ENCODE measurements at regions not wholly inside any gene's neighbourhood (a gene's known extent, or its start where the extent isn't known, plus 50 kb on each side); places are given as distances from the start of the nearest gene placed in this dataset.

DNA sequence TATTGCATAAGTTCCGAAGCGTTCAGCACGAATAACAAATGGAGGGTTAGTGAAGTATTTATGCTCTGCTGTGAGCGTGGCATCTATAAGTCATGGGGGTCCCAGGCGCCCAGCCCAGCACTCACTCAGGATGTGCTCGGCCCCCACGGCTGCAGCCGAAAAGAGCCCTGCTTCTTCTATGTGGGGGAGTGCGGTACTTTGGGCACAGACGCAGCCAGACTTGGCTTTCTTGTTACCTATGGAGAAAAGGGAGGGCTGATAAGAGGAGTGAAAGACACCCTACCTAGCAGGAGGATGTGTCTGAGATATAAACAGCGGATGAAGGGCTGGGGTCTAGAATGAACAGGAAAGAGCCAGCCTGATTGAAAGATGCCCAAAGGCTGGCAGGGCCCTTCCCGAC lies 51.4 kb downstream of the MRPL36 start:
- no peak for DNase-seq

DNA sequence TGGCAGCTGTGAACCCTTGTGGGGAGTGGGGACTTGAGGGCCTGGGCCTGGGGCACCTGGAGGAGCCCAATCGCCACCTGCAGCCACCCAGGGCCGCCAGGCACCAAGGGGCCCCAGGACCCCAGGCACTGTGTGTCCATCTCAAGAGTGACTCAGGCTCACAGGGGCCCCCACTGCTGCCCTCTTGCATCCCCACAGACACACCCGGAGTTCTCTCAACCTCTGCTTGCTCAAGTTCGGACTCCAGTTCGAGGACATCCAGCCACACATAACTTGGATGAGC lies 51.9 kb downstream of the MRPL36 start:
- no peak for DNase-seq

DNA sequence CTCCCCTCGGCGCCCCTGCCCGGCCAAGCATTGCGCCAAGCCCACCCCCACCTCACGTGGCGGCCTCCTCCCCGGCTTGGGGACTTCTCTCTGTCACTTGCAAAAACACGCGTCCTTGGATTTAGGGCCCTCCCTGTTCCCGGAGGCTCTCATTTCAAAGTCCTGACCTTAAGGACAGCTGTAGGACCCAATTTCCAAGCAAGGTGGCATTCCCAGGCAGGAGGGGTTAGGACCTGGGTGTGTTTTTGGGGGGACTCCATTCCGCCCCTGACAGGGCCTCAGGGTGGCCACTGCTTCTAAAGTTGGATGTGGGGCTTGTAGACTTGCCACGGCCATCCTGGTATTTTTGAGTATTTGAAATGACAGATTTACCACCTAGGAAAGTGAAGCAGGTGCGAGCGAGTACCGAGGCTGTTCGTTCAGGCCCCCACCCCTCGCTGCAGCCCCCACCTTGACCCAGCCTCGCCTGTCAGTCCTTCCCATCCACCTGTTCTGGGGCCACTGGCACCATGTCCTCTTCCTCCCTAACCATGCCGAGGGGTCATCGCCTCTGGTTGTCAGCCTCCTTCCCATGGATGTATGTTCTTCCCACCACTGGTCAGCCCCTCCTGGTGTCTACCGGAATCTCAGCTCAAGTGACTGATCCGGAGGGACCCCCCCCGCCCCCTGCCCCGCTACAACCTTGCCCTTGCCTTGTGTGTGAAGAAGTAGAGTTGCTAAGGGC lies 52.4 kb downstream of the MRPL36 start:
- DNase-seq: no peak

DNA sequence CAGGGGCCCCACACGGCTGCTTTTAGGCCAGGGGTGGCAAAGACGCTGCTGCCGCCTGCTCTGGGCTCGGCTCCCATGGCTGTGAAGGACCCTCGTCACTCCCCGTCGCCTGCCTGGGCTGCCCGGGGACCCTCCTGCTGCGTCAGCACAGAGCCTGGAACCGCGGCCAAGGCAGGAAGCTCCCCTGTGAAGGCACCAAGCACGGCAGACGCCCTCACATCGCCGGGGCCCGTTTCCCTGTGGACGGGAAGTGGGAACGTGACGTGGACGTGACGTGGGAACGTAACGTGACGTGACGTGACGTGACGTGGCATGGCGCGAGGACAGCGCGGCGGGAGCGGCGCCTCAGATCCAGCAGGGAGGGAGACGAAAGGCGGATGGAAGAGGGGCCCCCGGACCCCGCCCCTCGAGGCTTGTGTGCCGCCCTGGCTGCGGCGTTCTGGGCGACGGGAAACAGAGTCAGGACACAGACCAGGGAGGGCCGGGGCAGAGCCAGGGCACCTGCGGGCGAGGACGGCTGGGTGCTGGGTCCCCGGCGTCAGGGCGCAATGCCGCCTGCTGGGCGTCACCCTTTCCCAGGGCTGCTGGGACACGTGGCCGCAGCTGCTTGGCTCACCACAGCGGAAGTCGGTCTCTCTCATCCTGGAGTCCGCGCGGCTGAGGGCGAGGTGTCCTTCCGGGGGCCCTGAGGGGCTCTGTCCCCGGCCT lies 53.1 kb downstream of the MRPL36 start:
- no peak for DNase-seq

DNA sequence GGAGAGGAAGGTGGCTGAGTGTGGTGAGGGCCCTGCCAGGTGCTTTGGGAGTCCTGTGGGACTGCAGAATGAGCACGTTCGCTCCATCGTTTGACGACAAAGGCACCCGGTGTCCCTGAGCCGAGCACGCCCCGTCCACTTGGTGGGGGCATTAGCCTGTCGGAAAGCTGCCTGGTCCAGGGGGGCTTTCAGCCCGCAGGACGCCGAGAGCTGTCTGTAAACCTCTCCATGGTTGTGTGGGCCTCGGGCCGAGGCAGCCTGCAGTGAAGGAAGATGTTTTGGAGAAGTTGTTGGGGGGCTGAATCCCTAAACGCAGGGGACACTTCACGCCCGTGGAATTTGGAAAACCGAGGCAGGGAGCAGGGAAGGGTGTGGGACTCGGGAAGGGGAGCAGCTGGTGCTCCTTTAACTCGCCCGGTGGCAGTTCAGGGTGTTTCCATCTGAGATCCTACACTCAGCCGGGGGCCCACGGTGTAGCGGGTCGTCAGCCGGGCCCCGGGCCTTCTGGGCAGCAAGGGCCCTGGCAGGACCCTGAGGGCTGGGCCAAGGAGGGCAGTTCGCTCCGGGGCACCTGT lies 53.8 kb downstream of the MRPL36 start:
- no peak for DNase-seq

DNA sequence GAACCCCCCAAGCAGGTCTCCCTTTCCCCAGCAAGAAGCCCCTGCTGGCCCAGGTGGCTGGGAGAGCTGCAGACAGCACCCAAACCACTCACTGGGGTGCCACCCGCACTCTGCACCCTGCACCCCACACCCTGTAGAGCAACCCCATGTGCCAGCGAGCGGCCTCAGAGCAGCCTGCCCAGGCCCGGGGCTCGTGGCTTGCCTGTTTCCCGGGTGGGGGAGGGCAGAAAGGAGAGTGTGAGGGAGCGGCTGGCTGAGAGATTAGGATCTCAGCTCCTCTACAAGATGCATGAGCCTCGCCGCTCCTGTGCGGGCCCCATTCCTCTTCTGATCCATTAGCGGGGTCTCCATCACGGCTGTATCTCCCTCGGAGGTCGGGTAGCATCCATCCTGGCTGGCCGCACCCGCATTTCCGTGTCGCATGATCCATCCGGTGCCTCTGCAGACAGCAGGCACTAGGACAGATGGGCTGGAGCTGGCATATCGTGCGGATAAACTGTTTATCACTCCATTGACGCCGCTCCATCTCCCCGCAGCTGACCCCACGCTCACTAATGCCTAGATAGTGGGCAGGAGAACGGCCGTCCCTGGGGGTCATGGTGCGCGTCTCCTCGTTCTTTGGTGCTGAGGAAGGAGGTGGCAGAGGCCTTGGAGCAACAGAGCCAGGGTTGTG lies 54.4 kb downstream of the MRPL36 start:
- DNase-seq: no peak

DNA sequence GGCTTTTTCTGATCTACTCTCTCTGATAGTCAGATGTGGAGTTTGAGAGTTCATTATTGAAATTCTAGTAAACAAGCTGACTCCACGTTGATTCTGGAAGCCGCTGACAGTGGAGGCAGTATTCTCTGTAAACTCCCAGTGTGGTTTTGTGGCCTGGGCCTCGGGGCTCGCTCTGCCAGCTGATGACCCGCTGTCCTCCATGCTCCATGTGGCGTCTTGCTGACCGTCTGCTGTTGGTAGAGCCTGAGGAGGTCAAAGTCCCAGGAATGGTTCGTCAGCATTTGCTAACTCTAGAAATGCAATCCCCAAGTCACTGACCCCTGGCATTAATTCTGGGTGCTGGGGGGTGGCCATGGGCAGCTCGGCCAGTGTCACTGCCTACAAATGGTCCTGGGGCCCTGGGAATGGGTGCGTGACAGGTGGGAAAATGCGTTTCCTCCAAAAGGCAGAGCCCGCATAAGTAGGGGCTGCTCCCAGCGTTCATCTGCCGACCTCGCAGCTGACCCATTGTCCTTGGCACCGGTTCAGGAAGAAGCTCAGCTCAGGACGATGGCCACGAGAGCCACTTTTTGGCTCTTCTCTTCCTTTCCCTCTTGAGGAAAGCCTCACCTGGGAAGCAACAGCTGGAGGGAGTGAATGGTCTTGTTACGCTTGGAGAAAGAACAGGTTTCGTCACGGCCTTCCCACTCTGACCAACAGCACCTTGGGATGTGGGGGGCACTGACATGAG lies 55.1 kb downstream of the MRPL36 start:
- no peak for DNase-seq

DNA sequence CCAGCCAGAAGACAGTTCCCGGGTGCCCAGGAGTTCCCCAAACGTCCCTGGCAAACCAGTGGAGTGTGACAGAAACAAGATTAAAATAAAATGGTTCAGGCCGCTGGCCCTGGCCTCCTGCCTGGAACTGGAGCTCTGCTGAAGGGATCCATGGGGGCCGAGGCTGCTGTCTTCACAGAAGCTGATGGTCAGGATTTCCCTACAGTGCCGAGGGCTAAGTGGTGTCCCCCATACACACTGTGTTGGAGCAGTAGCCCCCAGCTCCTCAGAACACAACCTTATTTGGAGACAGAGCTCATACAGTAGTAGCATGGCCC lies 55.9 kb downstream of the MRPL36 start:
- no peak for DNase-seq

DNA sequence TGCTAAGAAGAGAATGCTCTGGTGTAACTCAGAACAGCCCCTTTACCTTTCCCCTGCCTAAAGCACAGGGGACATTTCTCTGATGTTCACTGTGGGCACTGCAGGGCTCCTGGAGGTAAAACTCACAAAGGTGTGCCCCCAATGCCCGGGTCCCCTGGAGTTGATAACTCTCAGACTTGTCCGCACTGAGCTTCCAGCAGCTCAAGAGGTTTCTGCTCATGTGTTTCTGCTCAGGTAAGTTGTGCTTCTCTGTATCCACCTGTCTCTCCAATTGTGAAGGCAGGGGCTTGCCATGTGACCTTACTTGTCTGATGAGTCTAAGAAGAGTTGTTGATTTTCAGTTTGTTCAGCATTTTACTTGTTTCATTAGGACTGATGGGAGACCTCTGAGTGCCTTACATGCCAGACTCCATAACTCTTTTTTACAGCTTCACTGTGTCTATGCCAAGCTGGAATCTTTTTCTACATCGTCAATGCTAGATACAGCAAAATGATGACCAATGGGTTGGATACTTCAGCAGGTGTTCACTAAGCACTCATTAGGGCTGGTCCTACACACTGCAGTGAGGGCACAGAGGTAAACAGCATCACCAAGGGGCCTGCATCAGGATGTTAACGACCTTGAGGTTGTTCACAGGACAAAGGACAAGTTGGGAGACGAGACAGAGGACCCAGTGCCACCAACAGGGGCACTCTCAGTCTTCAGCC lies 56.4 kb downstream of the MRPL36 start:
- DNase-seq: no peak

DNA sequence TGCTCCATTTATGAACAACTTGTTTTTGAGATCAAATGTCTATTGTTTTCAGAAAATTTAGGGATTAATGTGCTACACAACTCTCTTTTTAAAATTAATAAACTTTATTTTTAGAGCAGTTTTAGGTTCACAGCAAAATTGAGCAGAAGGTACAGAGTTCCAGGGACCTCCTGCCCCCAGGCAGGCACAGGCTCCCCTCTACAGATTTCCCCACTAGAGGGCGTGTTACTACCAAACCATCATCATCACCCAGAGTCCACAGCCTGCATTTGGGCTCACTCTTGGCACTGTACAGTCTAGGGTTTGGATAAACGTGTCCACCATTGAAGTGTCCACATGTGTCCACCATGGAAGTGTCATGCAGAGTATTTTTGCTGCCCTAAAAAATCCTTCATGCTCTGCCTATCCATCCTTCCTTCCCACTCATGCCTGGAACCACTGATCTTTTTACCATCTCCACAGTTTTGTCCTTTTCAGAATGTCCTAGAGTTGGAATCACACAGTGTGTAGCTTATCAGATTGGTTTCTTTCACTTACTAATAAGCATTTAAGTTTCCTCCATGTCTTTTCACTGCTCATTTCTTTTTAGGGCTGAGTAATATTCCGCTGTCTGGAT lies 61.7 kb downstream of the MRPL36 start:
- no peak for DNase-seq

DNA sequence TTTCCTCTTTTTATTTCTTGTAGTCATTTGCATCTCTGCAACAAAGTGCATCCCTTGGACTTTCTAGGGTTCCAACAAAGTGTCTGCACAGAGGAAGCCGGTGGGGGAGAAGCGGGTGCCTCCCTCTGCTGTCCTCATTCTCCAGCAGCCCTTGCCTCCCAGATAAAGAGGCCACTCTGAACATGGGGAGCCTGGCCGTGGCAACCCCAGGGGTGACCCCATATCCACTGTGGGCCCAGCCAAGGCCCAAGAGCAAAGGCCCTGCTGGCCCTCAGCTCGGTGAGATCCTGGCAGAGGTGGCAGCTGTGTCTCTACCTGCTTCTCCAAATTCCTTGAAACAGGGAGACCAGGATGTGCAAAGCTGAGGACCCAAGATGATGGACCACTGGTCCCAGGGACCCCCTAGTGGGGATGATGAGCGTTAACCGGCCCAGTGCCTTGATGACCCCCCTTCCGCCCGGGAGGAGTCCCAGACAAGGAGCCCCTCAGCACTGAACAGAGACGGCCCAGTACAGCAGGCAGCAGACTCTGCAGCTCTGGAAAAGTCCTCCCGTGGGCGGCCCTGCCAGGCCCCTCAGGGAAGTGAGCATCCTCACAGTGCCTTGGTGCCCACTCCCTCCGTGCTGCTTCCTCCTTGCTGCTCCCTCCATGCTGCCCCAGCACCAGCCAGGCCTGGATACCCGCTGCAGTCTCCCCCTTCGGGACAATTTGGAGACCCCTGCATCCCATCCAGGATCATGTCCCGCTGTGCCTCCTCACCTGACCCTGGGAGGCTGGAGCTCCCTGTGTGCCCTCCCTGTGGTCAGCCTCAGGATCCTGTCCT lies 62.5 kb downstream of the MRPL36 start:
- no peak for DNase-seq

DNA sequence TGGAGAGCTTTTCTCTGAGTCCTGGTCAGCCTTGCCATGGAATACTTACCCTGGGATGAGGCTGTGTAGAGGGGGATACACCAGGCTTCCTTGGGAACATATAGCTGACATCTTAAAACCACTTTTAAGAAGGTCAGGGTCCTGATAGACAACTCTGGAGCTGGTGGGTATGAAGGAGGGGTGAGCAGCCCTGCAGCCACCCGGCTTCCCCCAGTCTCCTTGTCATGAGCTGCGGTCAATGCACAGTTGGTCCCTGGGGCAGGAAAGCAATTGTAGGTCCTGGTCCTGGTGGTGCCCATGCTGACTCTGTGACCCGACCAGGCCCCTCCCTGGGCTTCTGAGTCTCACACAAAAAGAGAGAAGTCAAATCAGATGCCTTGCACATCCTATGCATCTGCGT lies 63.6 kb downstream of the MRPL36 start:
- no peak for DNase-seq

DNA sequence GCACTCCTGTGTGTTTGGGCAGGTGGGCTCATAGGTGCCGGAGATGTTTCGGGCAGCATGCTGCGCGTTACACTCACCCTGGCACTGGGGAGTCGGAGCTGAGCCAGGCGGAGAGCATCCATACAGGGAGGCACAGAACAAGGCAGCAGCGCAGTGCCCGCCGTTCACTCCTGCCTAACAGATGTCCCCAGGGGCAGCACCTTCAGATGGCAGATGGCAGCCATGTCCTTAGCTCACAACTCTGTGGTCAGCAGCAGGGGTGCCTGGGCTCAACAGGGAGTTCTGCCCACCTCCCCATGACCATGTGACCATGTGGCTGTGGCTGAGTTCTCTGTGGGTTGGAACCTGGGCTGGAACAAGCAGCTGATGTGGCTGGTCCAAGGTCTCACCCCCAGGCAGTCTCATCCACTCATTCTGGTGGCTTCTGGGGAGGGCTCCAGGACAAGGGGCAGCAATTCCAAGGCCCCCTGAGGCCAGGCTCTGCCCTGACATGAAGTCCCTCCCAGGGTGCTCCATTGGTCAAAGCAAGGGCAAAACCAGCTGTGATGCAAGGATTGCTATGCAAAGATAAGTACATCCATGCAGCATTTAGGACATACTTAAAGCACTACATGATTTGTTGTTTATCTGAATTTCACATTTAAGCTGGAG lies 64.2 kb downstream of the MRPL36 start:
- no peak for DNase-seq

DNA sequence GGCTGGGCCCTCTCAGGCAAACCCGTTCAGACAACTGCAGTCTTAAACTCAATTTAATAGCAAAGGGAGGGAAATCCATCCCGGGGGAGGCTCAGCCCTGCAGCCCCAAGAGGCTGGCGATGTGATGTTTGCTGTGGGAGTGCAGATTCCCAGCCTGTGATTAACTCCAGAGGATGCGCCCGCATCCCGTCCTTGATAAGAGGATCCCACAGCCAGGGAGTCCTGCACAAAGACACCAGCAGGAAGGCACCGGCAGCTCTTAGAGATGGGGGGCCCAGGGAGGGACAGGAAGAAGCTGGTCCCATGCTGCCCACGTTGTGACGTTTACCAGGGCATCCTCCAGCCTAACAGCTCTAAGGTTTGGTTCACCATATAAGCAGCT lies 64.7 kb downstream of the MRPL36 start:
- no peak for DNase-seq

DNA sequence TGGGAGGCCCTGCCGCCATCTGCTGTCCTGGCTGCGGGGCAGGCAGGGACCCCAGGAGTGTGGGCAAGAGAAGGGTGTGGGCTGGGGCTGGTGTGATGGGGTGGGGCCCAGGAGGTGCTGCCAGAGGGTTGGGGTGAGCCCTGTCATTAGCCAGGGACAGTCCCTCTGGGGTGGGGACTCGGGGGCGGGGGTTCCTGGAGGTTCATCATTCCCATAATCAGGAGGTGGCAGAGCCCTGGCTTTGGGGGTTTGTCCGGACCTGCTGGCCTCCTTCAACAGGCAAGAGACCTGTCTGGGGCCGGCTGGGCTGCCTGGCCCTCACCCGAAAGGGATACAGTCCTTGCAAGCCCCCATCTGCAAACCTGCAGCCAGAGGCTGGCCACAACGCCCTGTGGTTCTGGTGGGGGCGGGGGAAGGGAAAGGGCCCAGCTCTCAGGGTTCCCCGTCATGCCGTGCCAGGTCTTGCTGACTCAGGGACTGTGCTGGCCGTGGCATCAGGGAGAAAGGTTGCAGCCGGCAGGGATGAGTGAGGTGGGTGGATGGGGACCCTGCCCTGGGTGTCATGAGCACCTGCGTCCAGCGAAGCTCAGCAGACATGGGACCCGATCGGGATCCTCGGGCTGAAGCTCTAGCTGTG lies 65.2 kb downstream of the MRPL36 start:
- DNase-seq: no peak

DNA sequence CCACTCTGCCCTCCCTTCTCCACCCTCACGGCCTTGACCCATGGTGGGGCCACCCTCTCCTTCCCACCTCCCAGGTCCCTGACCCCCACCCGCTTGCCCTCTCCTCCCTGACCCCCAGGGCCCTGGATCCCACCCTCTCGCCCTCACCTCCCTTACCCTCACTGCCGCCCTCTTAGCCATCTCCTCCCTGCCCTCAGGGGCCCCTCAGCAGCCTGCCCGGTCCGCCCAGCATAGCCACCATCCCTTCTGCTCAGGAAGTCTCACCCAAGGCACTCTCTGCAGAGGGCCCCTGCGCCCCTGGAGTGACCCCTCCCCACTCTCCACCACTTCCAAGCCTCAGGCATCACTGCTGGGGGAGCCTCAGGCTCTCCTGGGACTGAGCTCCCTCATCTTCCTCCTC lies 66.3 kb downstream of the MRPL36 start:
- DNase-seq: no peak

DNA sequence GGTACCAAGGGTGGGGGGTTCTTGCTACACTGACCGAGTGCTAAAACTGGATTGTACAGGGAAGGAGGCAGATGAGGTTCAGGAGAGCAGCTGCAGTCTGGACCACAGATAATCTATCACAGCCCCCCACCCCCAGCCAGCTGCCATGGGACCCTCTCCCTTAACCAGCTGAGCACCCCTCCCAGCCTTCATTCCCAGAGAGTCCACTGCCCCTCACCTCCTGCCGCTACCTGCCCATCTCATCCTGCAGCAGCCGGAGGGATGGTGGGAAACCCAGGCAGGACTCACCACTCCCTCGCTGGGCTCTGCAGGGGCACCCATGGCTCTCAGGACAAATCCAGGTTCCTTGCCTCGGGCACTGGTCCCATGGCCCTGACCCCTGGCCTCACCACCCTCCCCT lies 66.7 kb downstream of the MRPL36 start:
- no peak for DNase-seq

DNA sequence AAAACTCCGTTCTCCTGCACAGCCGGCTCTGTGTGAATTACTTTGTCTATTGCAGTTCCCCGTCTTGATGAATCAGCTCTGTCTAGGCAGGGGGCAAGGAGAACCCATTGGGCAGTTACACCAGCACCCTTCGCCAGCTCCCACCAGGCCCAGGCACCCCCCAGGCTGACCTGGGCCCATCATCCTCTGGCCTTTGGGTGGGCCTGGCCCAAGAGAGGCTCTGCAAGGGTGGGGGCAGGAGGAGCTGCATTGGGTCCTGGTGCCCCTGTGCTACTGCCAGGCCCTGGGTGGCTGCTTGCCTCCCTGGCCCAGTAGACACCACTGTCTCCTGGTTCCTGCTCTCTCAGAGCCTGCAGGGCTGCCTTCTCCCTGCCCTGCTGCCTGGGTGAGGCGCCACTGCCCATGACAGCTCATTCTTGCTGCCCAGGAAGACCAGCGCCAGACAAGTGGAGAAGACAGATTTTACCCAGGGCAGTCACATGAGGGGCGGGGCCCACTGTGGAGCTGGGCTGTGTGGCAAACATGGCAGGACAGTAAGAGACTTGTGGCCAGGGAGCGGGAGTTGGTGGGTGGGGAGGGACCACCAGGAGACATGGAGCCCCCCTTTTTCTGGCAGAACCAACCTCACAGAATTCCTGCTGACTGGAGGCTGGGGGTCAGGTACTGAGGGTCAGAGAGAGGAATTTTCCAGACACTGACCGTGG lies 67.2 kb downstream of the MRPL36 start:
- no peak for DNase-seq
